Liver (tissue), 8 donors: ENCODE measurements at regions not wholly inside any gene's neighbourhood (a gene's known extent, or its start where the extent isn't known, plus 50 kb on each side); places are given as distances from the start of the nearest gene placed in this dataset.

Experiments used
- DNase-seq: peaks from one replicate; pipeline ENCODE4 v3.0.0-alpha.2; 2017; ENCODE audit warnings: low spot score
- H3K27ac ChIP-seq, 2 donors: one replicate each; pipeline ENCODE4 v1.7.0; 2013; ENCODE audit warnings: inconsistent platforms in 2 of 2, low read length in 2 of 2, control low read depth in 1 of 2, low read depth in 1 of 2, mild to moderate bottlenecking in 1 of 2
- H3K27me3 ChIP-seq, 4 donors: one replicate each; pipeline versions ENCODE4 v1.6.1 to v1.7.0; 2013; ENCODE audit warnings: low read length in 3 of 4, inconsistent platforms in 1 of 4, mild to moderate bottlenecking in 1 of 4, moderate library complexity in 1 of 4; ENCODE audit not compliant: control insufficient read depth in 4 of 4, insufficient read depth in 4 of 4
- H3K36me3 ChIP-seq, 4 donors: one replicate each; pipeline versions ENCODE4 v1.6.1 to v1.7.0; 2013; ENCODE audit warnings: low read length in 3 of 4, mild to moderate bottlenecking in 3 of 4, low read depth in 1 of 4, moderate library complexity in 1 of 4; ENCODE audit not compliant: control insufficient read depth in 4 of 4, insufficient read depth in 3 of 4
- H3K4me1 ChIP-seq, 4 donors: one replicate each; pipeline versions ENCODE4 v1.6.1 to v1.7.0; 2013; ENCODE audit warnings: low read length in 3 of 4, mild to moderate bottlenecking in 3 of 4, moderate library complexity in 1 of 4; ENCODE audit not compliant: control insufficient read depth in 4 of 4, insufficient read depth in 4 of 4
- H3K4me3 ChIP-seq, 3 donors: one replicate each; pipeline versions ENCODE4 v1.6.1 to v1.7.0; 2013; ENCODE audit warnings: low read length in 3 of 3, control low read depth in 1 of 3, low read depth in 1 of 3, mild to moderate bottlenecking in 1 of 3
- H3K9ac ChIP-seq, 2 donors: one replicate each; pipeline ENCODE4 v1.7.0; 2013; ENCODE audit warnings: low read length in 2 of 2, mild to moderate bottlenecking in 2 of 2, moderate library complexity in 2 of 2, control low read depth in 1 of 2, low read depth in 1 of 2
- H3K9me3 ChIP-seq, 4 donors: one replicate each; pipeline versions ENCODE4 v1.6.1 to v1.7.0; 2013; ENCODE audit warnings: low read length in 3 of 4; ENCODE audit not compliant: control insufficient read depth in 4 of 4
- EGR1 ChIP-seq, 2 donors: IDR thresholded peaks; 2 replicates each; pipeline ENCODE4 v1.6.1; 2016 to 2018; ENCODE audit warnings: antibody characterized with exemption in 2 of 2, low read depth in 2 of 2
- FOXA1 ChIP-seq: IDR thresholded peaks from 2 replicates; pipeline ENCODE4 v1.6.1; 2016; ENCODE audit warnings: antibody characterized with exemption
- GABPA ChIP-seq, 2 donors: IDR thresholded peaks in 1 of 2; conservative IDR thresholded peaks in 1 of 2; 2 replicates each; pipeline ENCODE4 v1.6.1; 2016; ENCODE audit warnings: antibody characterized with exemption in 2 of 2, mild to moderate bottlenecking in 1 of 2, moderate library complexity in 1 of 2
- HNF4A ChIP-seq, 2 donors: conservative IDR thresholded peaks; 2 replicates each; pipeline ENCODE4 v1.6.1; 2016; ENCODE audit warnings: antibody characterized with exemption in 2 of 2, mild to moderate bottlenecking in 2 of 2
- HNF4G ChIP-seq: IDR thresholded peaks from 2 replicates; pipeline ENCODE4 v1.6.1; 2016; ENCODE audit warnings: antibody characterized with exemption
- JUND ChIP-seq, 2 donors: IDR thresholded peaks; 2 replicates each; pipeline ENCODE4 v1.6.1; 2016; ENCODE audit warnings: antibody characterized with exemption in 2 of 2
- NR2F2 ChIP-seq: IDR thresholded peaks from 2 replicates; pipeline ENCODE4 v1.6.1; 2016; ENCODE audit warnings: antibody characterized with exemption
- RAD21 ChIP-seq, 2 donors: IDR thresholded peaks; 2 replicates each; pipeline ENCODE4 v1.6.1; 2016; ENCODE audit warnings: antibody characterized with exemption in 2 of 2, mild to moderate bottlenecking in 2 of 2
- RXRA ChIP-seq, 2 donors: IDR thresholded peaks; 2 replicates each; pipeline ENCODE4 v1.6.1; 2017 to 2018; ENCODE audit warnings: antibody characterized with exemption in 2 of 2, mild to moderate bottlenecking in 1 of 2
- SP1 ChIP-seq: IDR thresholded peaks from 2 replicates; pipeline ENCODE4 v1.6.1; 2018; ENCODE audit warnings: antibody characterized with exemption, mild to moderate bottlenecking
- TAF1 ChIP-seq: conservative IDR thresholded peaks from 2 replicates; pipeline ENCODE4 v1.6.1; 2016; ENCODE audit warnings: antibody characterized with exemption, mild to moderate bottlenecking
- YY1 ChIP-seq: IDR thresholded peaks from 2 replicates; pipeline ENCODE4 v1.6.1; 2016; ENCODE audit warnings: antibody characterized with exemption, mild to moderate bottlenecking
- WGBS: extraction: QIAGEN DNeasy Blood & Tissue Kit; methylation state at CpG from one replicate; pipeline ENCODE4 v1.1.7; 2013; 5-methylcytosine and 5-hydroxymethylcytosine counted together
- TF ChIP-seq, protein P1 (sequence below): fragments of 150-350 bp; IDR thresholded peaks from 2 replicates; pipeline ENCODE4 v1.5.1; 2017; ENCODE audit warnings: improper control_type of control experiment, low read depth, low read length; ENCODE audit not compliant: missing input control
- TF ChIP-seq, protein P2 (sequence below): IDR thresholded peaks from 2 replicates; pipeline ENCODE4 v1.6.1; 2016; ENCODE audit warnings: antibody characterized with exemption
- TF ChIP-seq, protein P3 (sequence below): IDR thresholded peaks from 2 replicates; pipeline ENCODE4 v1.6.1; 2016; ENCODE audit warnings: antibody characterized with exemption, mild to moderate bottlenecking
- TF ChIP-seq, protein P4 (sequence below): IDR thresholded peaks from 2 replicates; pipeline ENCODE4 v1.6.1; 2016; ENCODE audit warnings: antibody characterized with exemption
- donor health status: healthy.
- donor health status: healthy.
- donor health status: healthy.
- donor health status: healthy.
- donor health status: healthy.

DNA sequence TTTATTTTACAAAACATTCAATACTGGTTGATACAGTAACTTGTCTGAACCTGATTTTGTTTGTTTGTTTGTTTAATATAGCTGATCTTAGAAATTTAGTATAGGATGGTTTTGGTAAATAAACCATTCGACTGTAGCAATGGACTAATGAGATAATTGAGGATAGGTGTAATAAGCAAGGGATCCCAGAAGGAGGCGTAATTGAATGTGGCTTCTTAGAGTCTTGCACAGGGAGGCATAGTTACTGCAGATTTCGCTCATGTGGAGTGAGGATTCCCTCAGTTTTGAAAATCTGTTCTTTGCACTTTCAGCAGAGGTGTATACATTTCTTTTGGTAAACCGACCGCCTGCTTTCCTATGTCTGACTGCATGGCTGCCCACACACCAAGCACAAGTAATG lies 709.6 kb downstream of the SOCS6 start:
- no peaks in the 10 kb centered on the region for H3K9me3 ChIP-seq
- TF ChIP-seq RAD21 (IDR thresholded peaks at IDR 0.05) (peak; percentile 22 to 24), FOXA1 (no peak)
- TF ChIP-seq, protein P1, sequence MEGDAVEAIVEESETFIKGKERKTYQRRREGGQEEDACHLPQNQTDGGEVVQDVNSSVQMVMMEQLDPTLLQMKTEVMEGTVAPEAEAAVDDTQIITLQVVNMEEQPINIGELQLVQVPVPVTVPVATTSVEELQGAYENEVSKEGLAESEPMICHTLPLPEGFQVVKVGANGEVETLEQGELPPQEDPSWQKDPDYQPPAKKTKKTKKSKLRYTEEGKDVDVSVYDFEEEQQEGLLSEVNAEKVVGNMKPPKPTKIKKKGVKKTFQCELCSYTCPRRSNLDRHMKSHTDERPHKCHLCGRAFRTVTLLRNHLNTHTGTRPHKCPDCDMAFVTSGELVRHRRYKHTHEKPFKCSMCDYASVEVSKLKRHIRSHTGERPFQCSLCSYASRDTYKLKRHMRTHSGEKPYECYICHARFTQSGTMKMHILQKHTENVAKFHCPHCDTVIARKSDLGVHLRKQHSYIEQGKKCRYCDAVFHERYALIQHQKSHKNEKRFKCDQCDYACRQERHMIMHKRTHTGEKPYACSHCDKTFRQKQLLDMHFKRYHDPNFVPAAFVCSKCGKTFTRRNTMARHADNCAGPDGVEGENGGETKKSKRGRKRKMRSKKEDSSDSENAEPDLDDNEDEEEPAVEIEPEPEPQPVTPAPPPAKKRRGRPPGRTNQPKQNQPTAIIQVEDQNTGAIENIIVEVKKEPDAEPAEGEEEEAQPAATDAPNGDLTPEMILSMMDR: peak; percentile 5
- WGBS: 65% methylated on average over 5 of the region's 5 CpGs

DNA sequence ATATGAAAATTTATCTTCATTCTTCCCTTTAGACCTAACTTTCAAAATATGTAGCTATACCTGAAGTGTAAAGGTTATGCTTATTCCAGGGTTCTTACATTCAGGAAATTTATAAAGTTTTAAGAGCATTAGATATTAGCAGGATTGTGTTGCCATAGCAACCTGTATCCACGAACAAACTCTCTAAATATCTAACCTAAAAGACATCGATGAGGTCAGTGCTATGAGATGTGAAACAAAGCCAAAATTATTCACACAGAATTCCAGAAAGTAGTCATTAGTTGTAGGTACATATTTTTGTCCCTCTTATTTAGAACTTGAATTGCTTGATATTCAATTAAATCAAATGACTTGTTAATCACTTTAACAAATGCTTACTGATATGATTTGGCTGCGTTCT lies 705.3 kb downstream of the SOCS6 start:
- H3K9ac ChIP-seq: no peak overlapping the region
- DNase-seq: no peak
- no peaks in the 10 kb centered on the region for H3K27me3 ChIP-seq
- no peaks in the 10 kb centered on the region for H3K36me3 ChIP-seq
- TF ChIP-seq TAF1: no peak
- TF ChIP-seq, protein P2, sequence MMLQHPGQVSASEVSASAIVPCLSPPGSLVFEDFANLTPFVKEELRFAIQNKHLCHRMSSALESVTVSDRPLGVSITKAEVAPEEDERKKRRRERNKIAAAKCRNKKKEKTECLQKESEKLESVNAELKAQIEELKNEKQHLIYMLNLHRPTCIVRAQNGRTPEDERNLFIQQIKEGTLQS: no peak
- TF ChIP-seq HNF4A (conservative IDR thresholded peaks at IDR 0.05): no peak
- TF ChIP-seq EGR1 (IDR thresholded peaks at IDR 0.05; ENCODE audit: low read depth in 2 of 2): no peak
- no peaks in the 10 kb centered on the region for H3K4me1 ChIP-seq
- 72% methylated on average over 3 of the region's 3 CpGs for WGBS
- H3K9me3 ChIP-seq: no peaks in the 10 kb centered on the region
- H3K27ac ChIP-seq: no peak overlapping the region
- no peak overlapping the region for H3K4me3 ChIP-seq

More for the DNA sequence above, 709.6 kb downstream of the SOCS6 start:
- no peaks in the 10 kb centered on the region for H3K36me3 ChIP-seq
- no peak overlapping the region for H3K9ac ChIP-seq
- no peak overlapping the region for H3K4me3 ChIP-seq
- no peak for DNase-seq
- no peaks in the 10 kb centered on the region for H3K27me3 ChIP-seq
- H3K27ac ChIP-seq: no peak overlapping the region
- no peaks in the 10 kb centered on the region for H3K4me1 ChIP-seq

DNA sequence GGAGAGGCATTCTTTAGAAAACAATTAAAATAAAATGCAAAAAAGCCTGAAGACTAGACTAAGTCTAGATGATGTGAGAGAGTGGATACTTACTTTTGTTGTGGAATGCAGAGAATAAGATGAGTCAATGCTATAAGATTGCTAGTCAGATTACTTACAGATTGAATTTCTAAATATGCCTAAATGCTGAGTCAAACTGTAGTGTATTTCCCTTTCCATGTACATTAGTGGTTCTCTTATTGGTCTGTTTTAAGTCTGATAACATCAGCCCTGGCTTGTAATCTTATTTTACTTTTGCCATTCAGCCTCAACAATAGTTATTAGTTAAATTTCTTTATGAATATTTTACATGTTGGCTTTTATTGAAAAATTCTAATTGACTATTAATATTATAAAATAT lies 702.7 kb downstream of the SOCS6 start:
- TF ChIP-seq SP1 (no peak), TAF1 (no peak), GABPA (IDR thresholded peaks at IDR 0.05 in 1 of 2, conservative IDR thresholded peaks at IDR 0.05 in 1 of 2) (no peak), YY1 (no peak), JUND (IDR thresholded peaks at IDR 0.05) (no peak), HNF4A (conservative IDR thresholded peaks at IDR 0.05) (no peak), HNF4G (no peak), FOXA1 (no peak), RXRA (IDR thresholded peaks at IDR 0.05) (no peak), EGR1 (IDR thresholded peaks at IDR 0.05; ENCODE audit: low read depth in 2 of 2) (no peak), NR2F2 (no peak), RAD21 (IDR thresholded peaks at IDR 0.05) (no peak)
- TF ChIP-seq, protein P1: no peak
- TF ChIP-seq, protein P3, sequence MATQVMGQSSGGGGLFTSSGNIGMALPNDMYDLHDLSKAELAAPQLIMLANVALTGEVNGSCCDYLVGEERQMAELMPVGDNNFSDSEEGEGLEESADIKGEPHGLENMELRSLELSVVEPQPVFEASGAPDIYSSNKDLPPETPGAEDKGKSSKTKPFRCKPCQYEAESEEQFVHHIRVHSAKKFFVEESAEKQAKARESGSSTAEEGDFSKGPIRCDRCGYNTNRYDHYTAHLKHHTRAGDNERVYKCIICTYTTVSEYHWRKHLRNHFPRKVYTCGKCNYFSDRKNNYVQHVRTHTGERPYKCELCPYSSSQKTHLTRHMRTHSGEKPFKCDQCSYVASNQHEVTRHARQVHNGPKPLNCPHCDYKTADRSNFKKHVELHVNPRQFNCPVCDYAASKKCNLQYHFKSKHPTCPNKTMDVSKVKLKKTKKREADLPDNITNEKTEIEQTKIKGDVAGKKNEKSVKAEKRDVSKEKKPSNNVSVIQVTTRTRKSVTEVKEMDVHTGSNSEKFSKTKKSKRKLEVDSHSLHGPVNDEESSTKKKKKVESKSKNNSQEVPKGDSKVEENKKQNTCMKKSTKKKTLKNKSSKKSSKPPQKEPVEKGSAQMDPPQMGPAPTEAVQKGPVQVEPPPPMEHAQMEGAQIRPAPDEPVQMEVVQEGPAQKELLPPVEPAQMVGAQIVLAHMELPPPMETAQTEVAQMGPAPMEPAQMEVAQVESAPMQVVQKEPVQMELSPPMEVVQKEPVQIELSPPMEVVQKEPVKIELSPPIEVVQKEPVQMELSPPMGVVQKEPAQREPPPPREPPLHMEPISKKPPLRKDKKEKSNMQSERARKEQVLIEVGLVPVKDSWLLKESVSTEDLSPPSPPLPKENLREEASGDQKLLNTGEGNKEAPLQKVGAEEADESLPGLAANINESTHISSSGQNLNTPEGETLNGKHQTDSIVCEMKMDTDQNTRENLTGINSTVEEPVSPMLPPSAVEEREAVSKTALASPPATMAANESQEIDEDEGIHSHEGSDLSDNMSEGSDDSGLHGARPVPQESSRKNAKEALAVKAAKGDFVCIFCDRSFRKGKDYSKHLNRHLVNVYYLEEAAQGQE: no peak
- TF ChIP-seq, protein P2: no peak
- TF ChIP-seq, protein P4, sequence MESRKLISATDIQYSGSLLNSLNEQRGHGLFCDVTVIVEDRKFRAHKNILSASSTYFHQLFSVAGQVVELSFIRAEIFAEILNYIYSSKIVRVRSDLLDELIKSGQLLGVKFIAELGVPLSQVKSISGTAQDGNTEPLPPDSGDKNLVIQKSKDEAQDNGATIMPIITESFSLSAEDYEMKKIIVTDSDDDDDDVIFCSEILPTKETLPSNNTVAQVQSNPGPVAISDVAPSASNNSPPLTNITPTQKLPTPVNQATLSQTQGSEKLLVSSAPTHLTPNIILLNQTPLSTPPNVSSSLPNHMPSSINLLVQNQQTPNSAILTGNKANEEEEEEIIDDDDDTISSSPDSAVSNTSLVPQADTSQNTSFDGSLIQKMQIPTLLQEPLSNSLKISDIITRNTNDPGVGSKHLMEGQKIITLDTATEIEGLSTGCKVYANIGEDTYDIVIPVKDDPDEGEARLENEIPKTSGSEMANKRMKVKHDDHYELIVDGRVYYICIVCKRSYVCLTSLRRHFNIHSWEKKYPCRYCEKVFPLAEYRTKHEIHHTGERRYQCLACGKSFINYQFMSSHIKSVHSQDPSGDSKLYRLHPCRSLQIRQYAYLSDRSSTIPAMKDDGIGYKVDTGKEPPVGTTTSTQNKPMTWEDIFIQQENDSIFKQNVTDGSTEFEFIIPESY: no peak
- Histone ChIP-seq H3K9ac (no peak overlapping the region), H3K36me3 (no peaks in the 10 kb centered on the region), H3K27ac (no peak overlapping the region), H3K4me1 (no peaks in the 10 kb centered on the region), H3K9me3 (no peaks in the 10 kb centered on the region), H3K4me3 (no peak overlapping the region), H3K27me3 (no peaks in the 10 kb centered on the region)
- DNase-seq: no peak
